SU-DHL-6 (cell line): ENCODE measurements at regions not wholly inside any gene's neighbourhood (a gene's known extent, or its start where the extent isn't known, plus 50 kb on each side); places are given as distances from the start of the nearest gene placed in this dataset.

Source experiments
- H2AFZ ChIP-seq: fragments of 200-600 bp; sonication (generic); 2 replicates; pipeline ENCODE4 v1.6.1; 2014; ENCODE audit warnings: low read depth, mild to moderate bottlenecking, moderate library complexity, mixed read lengths, antibody characterized with exemption, low read length; ENCODE audit not compliant: severe bottlenecking
- H3F3A ChIP-seq: fragments of 200-600 bp; shearing (Covaris generic); 2 replicates; pipeline ENCODE4 v1.6.0; 2016; ENCODE audit warnings: antibody characterized with exemption, mild to moderate bottlenecking; ENCODE audit not compliant: insufficient read depth
- H3K27ac ChIP-seq: fragments of 200-600 bp; sonication (generic); 2 replicates; pipeline ENCODE4 v1.5.1; 2016; ENCODE audit warnings: low read depth, mild to moderate bottlenecking, low read length, moderate library complexity, mixed read lengths
- H3K27me3 ChIP-seq: fragments of 200-600 bp; sonication (generic), shearing (Covaris generic); 2 replicates; pipeline ENCODE4 v1.6.0; 2014; ENCODE audit warnings: mild to moderate bottlenecking, low read length
- H3K36me3 ChIP-seq: fragments of 200-600 bp; sonication (generic); 2 replicates; pipeline ENCODE4 v1.6.1; 2014; ENCODE audit warnings: mild to moderate bottlenecking, low read length, mixed read lengths
- H3K4me2 ChIP-seq: fragments of 300-600, 200-600 bp; shearing (Covaris generic), sonication (generic); 2 replicates; pipeline ENCODE4 v1.6.0; 2014; ENCODE audit warnings: low read length, low read depth, mild to moderate bottlenecking; ENCODE audit not compliant: poor library complexity, severe bottlenecking
- H3K4me3 ChIP-seq: fragments of 200-600 bp; sonication (generic); 2 replicates; pipeline ENCODE4 v1.5.1; 2014; ENCODE audit warnings: antibody characterized with exemption, low read length, mild to moderate bottlenecking, mixed read lengths; ENCODE audit not compliant: insufficient read depth, poor library complexity, severe bottlenecking
- H3K79me2 ChIP-seq: fragments of 200-600 bp; sonication (generic); 2 replicates; pipeline ENCODE4 v1.6.1; 2014; ENCODE audit warnings: mild to moderate bottlenecking, low read length, moderate library complexity; ENCODE audit not compliant: insufficient read depth
- H3K9ac ChIP-seq: fragments of 200-600 bp; sonication (generic); 2 replicates; pipeline ENCODE4 v1.7.0; 2014; ENCODE audit warnings: mild to moderate bottlenecking, low read length
- H3K9me2 ChIP-seq: fragments of 200-600 bp; sonication (generic); replicated peaks from 2 replicates; pipeline ENCODE4 v1.6.1; 2014; ENCODE audit warnings: low read length; ENCODE audit not compliant: insufficient read depth
- H3K9me3 ChIP-seq: fragments of 200-600 bp; sonication (generic); 2 replicates; pipeline ENCODE4 v1.6.1; 2014; ENCODE audit warnings: low read length, mixed read lengths; ENCODE audit not compliant: insufficient read depth
- H4K20me1 ChIP-seq: fragments of 200-600 bp; sonication (generic); 2 replicates; pipeline ENCODE4 v1.6.1; 2014; ENCODE audit warnings: low read depth, mild to moderate bottlenecking, antibody characterized with exemption, low read length, moderate library complexity, mixed read lengths
- EZH2phosphoT487 ChIP-seq: fragments of 200-600 bp; sonication (generic), shearing (Covaris generic); conservative IDR thresholded peaks from 2 replicates; pipeline ENCODE4 v1.6.1; 2018; ENCODE audit warnings: mild to moderate bottlenecking, antibody characterized with exemption, low read length, moderate library complexity, mixed read lengths
- TF ChIP-seq, protein P1 (sequence below): fragments of 200-600 bp; sonication (generic); IDR thresholded peaks from one replicate; pipeline ENCODE4 v1.5.1; 2017; ENCODE audit warnings: antibody characterized with exemption, mild to moderate bottlenecking, low read length, moderate library complexity; ENCODE audit not compliant: insufficient read depth, poor library complexity, severe bottlenecking

DNA sequence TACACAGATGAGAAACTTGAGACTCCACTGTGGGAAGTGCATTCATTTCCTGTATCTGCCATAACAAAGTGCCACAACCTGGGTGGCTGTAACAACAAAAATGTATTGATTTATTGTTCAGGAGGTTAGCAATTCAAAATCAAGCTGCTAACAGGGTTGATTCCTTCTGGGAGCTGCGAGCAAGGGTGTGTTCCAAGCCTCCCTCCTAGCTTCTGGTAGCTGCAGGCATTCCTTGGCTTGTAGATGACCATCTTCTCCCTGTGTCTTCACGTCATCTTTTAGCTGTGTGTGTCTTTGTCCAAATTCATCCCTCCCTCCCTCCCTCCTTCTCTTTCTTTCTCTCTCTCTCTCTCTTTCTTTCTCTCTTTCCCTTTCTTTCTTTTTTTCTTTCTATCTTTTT, 258.1 kb downstream of the MSX2 start:
- no peak overlapping the region for H2AFZ ChIP-seq
- H3K79me2 ChIP-seq, result no peaks in the 10 kb centered on the region
- H3K9me3 ChIP-seq, result no peaks in the 10 kb centered on the region
- H3K27ac ChIP-seq, result no peak overlapping the region
- no peak overlapping the region for H3K9ac ChIP-seq
- no peaks in the 10 kb centered on the region for H3K36me3 ChIP-seq
- no peak overlapping the region for H3K4me3 ChIP-seq
- no peaks in the 10 kb centered on the region for H4K20me1 ChIP-seq
- no peaks in the 10 kb centered on the region for H3F3A ChIP-seq
- no peak overlapping the region for H3K4me2 ChIP-seq
- no peaks in the 10 kb centered on the region for H3K27me3 ChIP-seq
- TF ChIP-seq, protein P1, sequence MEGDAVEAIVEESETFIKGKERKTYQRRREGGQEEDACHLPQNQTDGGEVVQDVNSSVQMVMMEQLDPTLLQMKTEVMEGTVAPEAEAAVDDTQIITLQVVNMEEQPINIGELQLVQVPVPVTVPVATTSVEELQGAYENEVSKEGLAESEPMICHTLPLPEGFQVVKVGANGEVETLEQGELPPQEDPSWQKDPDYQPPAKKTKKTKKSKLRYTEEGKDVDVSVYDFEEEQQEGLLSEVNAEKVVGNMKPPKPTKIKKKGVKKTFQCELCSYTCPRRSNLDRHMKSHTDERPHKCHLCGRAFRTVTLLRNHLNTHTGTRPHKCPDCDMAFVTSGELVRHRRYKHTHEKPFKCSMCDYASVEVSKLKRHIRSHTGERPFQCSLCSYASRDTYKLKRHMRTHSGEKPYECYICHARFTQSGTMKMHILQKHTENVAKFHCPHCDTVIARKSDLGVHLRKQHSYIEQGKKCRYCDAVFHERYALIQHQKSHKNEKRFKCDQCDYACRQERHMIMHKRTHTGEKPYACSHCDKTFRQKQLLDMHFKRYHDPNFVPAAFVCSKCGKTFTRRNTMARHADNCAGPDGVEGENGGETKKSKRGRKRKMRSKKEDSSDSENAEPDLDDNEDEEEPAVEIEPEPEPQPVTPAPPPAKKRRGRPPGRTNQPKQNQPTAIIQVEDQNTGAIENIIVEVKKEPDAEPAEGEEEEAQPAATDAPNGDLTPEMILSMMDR, result no peak
- no peak for TF ChIP-seq EZH2phosphoT487
- H3K9me2 ChIP-seq, result no peaks in the 10 kb centered on the region

DNA sequence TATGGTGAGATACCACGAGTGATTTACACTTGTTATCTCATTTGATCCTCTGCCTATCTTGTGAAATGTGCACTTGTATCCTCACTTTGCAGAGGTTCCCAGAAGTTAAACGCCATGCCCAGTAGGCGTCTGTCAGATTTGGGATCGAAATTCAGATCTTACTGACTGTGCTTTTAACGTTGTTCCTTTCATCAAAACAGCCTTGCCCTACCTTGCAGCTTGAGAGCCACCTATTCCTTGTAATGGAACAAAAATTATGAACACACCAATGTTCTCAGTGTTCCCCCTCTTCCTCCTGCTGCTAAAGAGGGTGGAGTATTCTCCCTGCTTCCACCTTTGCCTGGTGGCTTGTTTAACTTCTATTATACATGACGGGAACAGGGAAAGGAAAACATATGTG, 257.0 kb downstream of the MSX2 start:
- no peak overlapping the region for H2AFZ ChIP-seq
- H3K27ac ChIP-seq, result no peak overlapping the region
- H3K79me2 ChIP-seq, result no peaks in the 10 kb centered on the region

DNA sequence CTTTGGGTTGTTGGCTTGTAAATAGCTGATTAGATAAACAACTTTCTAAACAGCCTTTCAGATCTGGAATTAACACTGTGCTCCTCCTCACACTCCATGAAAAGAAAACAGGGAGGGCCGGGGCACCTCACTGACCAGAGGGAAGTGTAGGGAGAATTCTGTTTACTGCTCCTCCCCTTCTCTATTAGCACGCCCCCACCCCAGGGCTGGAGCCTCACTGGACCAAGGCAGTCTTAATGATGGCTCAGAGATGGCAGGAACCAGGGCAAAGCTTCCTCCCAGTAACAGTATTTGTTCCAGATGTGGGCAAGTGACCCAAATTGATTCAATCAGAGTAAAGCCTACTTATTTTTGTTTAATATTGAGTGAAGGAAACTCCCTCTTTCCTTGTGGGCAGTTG, 256.6 kb downstream of the MSX2 start:
- Histone ChIP-seq H3K27ac (no peak overlapping the region), H3K27me3 (no peaks in the 10 kb centered on the region), H3K4me3 (no peak overlapping the region), H3K9me2 (no peaks in the 10 kb centered on the region), H3K9ac (no peak overlapping the region), H4K20me1 (no peaks in the 10 kb centered on the region), H3F3A (no peaks in the 10 kb centered on the region), H3K9me3 (no peaks in the 10 kb centered on the region), H3K79me2 (no peaks in the 10 kb centered on the region), H3K4me2 (no peak overlapping the region), H2AFZ (no peak overlapping the region), H3K36me3 (no peaks in the 10 kb centered on the region)
- TF ChIP-seq EZH2phosphoT487, result no peak
- TF ChIP-seq, protein P1, result no peak

More for the DNA sequence above, 257.0 kb downstream of the MSX2 start:
- H3F3A ChIP-seq, result no peaks in the 10 kb centered on the region
- no peak overlapping the region for H3K9ac ChIP-seq
- no peak for TF ChIP-seq EZH2phosphoT487
- TF ChIP-seq, protein P1, result no peak
- H3K4me3 ChIP-seq, result no peak overlapping the region
- no peaks in the 10 kb centered on the region for H3K36me3 ChIP-seq
- H3K9me3 ChIP-seq, result no peaks in the 10 kb centered on the region
- no peaks in the 10 kb centered on the region for H3K9me2 ChIP-seq
- H3K27me3 ChIP-seq, result no peaks in the 10 kb centered on the region
- H3K4me2 ChIP-seq, result no peak overlapping the region
- H4K20me1 ChIP-seq, result no peaks in the 10 kb centered on the region

DNA sequence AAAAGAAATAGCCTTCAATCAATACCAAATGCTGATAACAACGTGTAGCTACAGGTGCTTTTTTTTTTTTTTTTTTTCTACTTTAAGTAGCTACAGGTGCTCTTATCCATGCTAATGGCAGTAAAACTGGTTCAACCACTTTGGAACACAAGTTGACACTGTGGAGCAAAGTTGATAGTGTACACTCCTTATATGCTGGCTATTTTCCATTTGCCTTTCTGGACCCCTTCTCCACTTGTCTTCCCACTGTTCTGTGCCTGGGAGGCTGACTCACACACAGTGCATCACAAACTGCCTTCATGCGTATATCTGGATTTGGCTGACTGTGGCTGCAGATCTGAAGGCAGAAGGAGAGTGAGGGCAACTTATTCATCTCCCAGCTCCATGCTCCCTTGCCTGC, 247.9 kb downstream of the MSX2 start:
- Histone ChIP-seq H2AFZ (no peak overlapping the region), H3K36me3 (no peaks in the 10 kb centered on the region), H3F3A (no peaks in the 10 kb centered on the region), H3K27me3 (no peaks in the 10 kb centered on the region), H3K27ac (no peak overlapping the region), H3K4me2 (no peak overlapping the region), H3K9me3 (no peaks in the 10 kb centered on the region), H3K9me2 (no peaks in the 10 kb centered on the region), H4K20me1 (no peaks in the 10 kb centered on the region), H3K79me2 (no peaks in the 10 kb centered on the region), H3K9ac (no peak overlapping the region), H3K4me3 (no peak overlapping the region)
- TF ChIP-seq, protein P1, result no peak
- TF ChIP-seq EZH2phosphoT487, result no peak
